ENCODE measurements at regions not wholly inside any gene's neighbourhood (a gene's known extent, or its start where the extent isn't known, plus 50 kb on each side); places are given as distances from the start of the nearest gene placed in this dataset.

DNA sequence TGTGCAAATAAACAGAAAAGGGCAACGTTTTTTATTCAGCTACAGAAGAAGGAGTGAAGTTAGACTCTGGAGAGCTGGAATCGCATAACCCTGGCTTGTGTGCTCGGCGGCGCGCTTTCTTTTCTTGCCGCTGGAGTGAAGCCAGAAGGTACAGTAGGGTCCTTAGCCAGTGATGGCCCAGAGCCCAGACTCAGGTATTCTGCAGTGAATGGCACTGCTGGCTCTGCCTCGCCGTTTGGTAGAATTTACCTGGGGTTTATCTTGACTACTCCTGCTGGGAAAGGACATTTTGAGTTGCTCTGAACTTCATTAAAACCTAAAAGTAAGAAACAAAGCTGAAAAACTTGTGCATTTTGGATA is 56.9 kb upstream of the TIAM2 start (continued):
- TF ChIP-seq CHD7 (IDR thresholded peaks at IDR 0.05; ENCODE audit: insufficient replicate concordance, low read length) = no peak
- no peak for TF ChIP-seq TBP (IDR thresholded peaks at IDR 0.05; ENCODE audit: low read depth, low read length)
- TF ChIP-seq GTF2F1 (IDR thresholded peaks at IDR 0.05; ENCODE audit: borderline replicate concordance, low read depth, low read length) = no peak
- TF ChIP-seq KDM5A (IDR thresholded peaks at IDR 0.05; ENCODE audit: low read length) = no peak
- TF ChIP-seq, protein P1, sequence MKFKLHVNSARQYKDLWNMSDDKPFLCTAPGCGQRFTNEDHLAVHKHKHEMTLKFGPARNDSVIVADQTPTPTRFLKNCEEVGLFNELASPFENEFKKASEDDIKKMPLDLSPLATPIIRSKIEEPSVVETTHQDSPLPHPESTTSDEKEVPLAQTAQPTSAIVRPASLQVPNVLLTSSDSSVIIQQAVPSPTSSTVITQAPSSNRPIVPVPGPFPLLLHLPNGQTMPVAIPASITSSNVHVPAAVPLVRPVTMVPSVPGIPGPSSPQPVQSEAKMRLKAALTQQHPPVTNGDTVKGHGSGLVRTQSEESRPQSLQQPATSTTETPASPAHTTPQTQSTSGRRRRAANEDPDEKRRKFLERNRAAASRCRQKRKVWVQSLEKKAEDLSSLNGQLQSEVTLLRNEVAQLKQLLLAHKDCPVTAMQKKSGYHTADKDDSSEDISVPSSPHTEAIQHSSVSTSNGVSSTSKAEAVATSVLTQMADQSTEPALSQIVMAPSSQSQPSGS (IDR thresholded peaks at IDR 0.05; ENCODE audit: low read length) = no peak
- no peak for TF ChIP-seq JUND (IDR thresholded peaks at IDR 0.05; ENCODE audit: low read length)
- TF ChIP-seq SP2 (IDR thresholded peaks at IDR 0.05; ENCODE audit: low read length) = no peak
- no peak for TF ChIP-seq RNF2 (IDR thresholded peaks at IDR 0.05; ENCODE audit: borderline replicate concordance, low read depth, low read length, missing control alignments, poor library complexity, severe bottlenecking)
- TF ChIP-seq RBBP5 (IDR thresholded peaks at IDR 0.05; ENCODE audit: borderline replicate concordance, low read depth, low read length) = no peak
- no peak for TF ChIP-seq SIN3A (conservative IDR thresholded peaks at IDR 0.05 in 1 of 2, IDR thresholded peaks at IDR 0.05 in 1 of 2; ENCODE audit: low read depth in 1 of 2, low read length in 2 of 2)

Measured in H1 (cell line).